ENCODE measurements at regions not wholly inside any gene's neighbourhood (a gene's known extent, or its start where the extent isn't known, plus 50 kb on each side); places are given as distances from the start of the nearest gene placed in this dataset.

- DNase-seq: no peak
Measured at GRCh38 chr2:181252262-181253148, 204.7 kb upstream of the ITGA4 start.

- no peak for DNase-seq
Measured at GRCh38 chr2:181253438-181253837, 203.7 kb upstream of the ITGA4 start.

- no peak for DNase-seq
Measured at GRCh38 chr2:181255651-181256050, 201.5 kb upstream of the ITGA4 start.

- no peak for DNase-seq
Measured at GRCh38 chr2:181258720-181259119, 198.5 kb upstream of the ITGA4 start.

- DNase-seq: no peak
Measured at GRCh38 chr2:181262782-181263181, 194.4 kb upstream of the ITGA4 start.

GRCh38 chr2:181264001-181264400, 193.2 kb upstream of the ITGA4 start:
- DNase-seq: no peak

GRCh38 chr2:181264441-181264840, 192.7 kb upstream of the ITGA4 start:
- DNase-seq: no peak

GRCh38 chr2:181266614-181267013, 190.6 kb upstream of the ITGA4 start:
- DNase-seq: no peak

- no peak for DNase-seq
Measured at GRCh38 chr2:181268174-181268867, 188.9 kb upstream of the ITGA4 start.

GRCh38 chr2:181273986-181274385, 183.2 kb upstream of the ITGA4 start:
- DNase-seq: no peak

GRCh38 chr2:181275643-181276070, 181.5 kb upstream of the ITGA4 start:
- peak; percentile 25 to 39 for DNase-seq

GRCh38 chr2:181281206-181281832, 175.9 kb upstream of the ITGA4 start:
- peak in 1 of 2 donors; percentile 56 for DNase-seq

GRCh38 chr2:181285116-181285515, 172.1 kb upstream of the ITGA4 start:
- DNase-seq: no peak

GRCh38 chr2:181289698-181290097, 167.5 kb upstream of the ITGA4 start:
- no peak for DNase-seq

GRCh38 chr2:181290182-181290581, 167.0 kb upstream of the ITGA4 start:
- no peak for DNase-seq

GRCh38 chr2:181294979-181295378, 162.2 kb upstream of the ITGA4 start:
- no peak for DNase-seq

GRCh38 chr2:181300600-181301291, 156.4 kb upstream of the ITGA4 start:
- peak; percentile 50 to 73 for DNase-seq

GRCh38 chr2:181304011-181304844, 153.0 kb upstream of the ITGA4 start:
- DNase-seq: peak; percentile 32 to 37

- DNase-seq: peak; percentile 64 to 71
Measured at GRCh38 chr2:181305301-181306123, 151.7 kb upstream of the ITGA4 start.

GRCh38 chr2:181306785-181307184, 150.4 kb upstream of the ITGA4 start:
- DNase-seq: peak in 1 of 2 donors; percentile 51
